ENCODE measurements at regions not wholly inside any gene's neighbourhood (a gene's known extent, or its start where the extent isn't known, plus 50 kb on each side); places are given as distances from the start of the nearest gene placed in this dataset.

DNA sequence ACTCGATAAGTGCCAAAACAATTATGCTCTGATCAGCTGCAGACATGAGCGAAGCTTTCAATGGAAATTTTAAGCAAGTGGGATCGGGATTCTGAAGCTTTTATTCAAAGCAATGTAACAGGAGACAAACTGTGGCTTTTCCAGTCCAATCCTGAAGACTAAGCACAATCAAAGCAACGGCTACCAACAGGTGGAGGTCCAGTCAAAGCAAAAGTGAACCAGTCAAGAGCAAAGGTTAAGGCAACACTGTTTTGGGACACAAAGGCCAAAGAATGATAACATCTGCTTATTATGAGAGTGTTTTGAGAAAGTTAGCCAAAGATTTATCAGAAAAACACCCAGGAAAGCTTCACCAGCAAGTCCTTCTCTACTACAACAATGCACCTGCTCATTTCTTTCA lies 170.1 kb downstream of the SEC16B start:
- BruUV-seq (replicated peaks): no TSS peak
- Histone ChIP-seq H3K27me3 (ENCODE audit: control insufficient read depth, insufficient read depth, low read length) (no peaks in the 10 kb centered on the region), H3K36me3 (ENCODE audit: control insufficient read depth, insufficient read depth, low read length) (no peaks in the 10 kb centered on the region), H3K27ac (ENCODE audit: low read length) (no peak overlapping the region), H3K4me3 (ENCODE audit: low read depth in 2 of 2, low read length in 2 of 2) (no peak overlapping the region), H3K4me1 (ENCODE audit: control insufficient read depth, insufficient read depth, low read length) (no peaks in the 10 kb centered on the region), H3K9me3 (ENCODE audit: control insufficient read depth, insufficient read depth, low read depth, low read length) (no peaks in the 10 kb centered on the region)
- in situ Hi-C loops (cut with HindIII; ENCODE audit: low pct_unique_long_range_greater_than_20kb, low sequenced_read_pairs): no loop called here
- POLR2A ChIA-PET: interaction anchor here (0.7 kb wide), 1 partner anchor 193 kb away, joined by 4 read pairs; no protein-coding TSS in a partner anchor
- intact Hi-C loops (cut with micrococcal nuclease; ENCODE audit: unreplicated experiment): no loop called here
- no peak for ATAC-seq
- DNase-seq (ENCODE audit: low read depth, low spot score): no peak
- CTCF ChIA-PET: no interaction called here
- TF ChIP-seq, protein P1, sequence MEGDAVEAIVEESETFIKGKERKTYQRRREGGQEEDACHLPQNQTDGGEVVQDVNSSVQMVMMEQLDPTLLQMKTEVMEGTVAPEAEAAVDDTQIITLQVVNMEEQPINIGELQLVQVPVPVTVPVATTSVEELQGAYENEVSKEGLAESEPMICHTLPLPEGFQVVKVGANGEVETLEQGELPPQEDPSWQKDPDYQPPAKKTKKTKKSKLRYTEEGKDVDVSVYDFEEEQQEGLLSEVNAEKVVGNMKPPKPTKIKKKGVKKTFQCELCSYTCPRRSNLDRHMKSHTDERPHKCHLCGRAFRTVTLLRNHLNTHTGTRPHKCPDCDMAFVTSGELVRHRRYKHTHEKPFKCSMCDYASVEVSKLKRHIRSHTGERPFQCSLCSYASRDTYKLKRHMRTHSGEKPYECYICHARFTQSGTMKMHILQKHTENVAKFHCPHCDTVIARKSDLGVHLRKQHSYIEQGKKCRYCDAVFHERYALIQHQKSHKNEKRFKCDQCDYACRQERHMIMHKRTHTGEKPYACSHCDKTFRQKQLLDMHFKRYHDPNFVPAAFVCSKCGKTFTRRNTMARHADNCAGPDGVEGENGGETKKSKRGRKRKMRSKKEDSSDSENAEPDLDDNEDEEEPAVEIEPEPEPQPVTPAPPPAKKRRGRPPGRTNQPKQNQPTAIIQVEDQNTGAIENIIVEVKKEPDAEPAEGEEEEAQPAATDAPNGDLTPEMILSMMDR (IDR thresholded peaks at IDR 0.05): no peak
- TF ChIP-seq POLR2AphosphoS5 (IDR thresholded peaks at IDR 0.05; ENCODE audit: low read depth, low read length): no peak
- TF ChIP-seq TCF7L2 (IDR thresholded peaks at IDR 0.05; ENCODE audit: low read depth, low read length): no peak
- TF ChIP-seq SIN3A (IDR thresholded peaks at IDR 0.05; ENCODE audit: borderline replicate concordance, insufficient read depth, low read depth, low read length): no peak
- TF ChIP-seq REST (IDR thresholded peaks at IDR 0.05; ENCODE audit: insufficient read depth in 1 of 2, low read depth in 2 of 2, low read length in 1 of 2): no peak

GRCh38 chr1:177798614-177799013 lies 171.2 kb downstream of the SEC16B start:
- intact Hi-C loops (cut with micrococcal nuclease; ENCODE audit: unreplicated experiment): no loop called here
- no peak overlapping the region for H3K4me3 ChIP-seq (ENCODE audit: low read depth in 2 of 2, low read length in 2 of 2)
- H3K4me1 ChIP-seq (ENCODE audit: control insufficient read depth, insufficient read depth, low read length): no peaks in the 10 kb centered on the region
- H3K36me3 ChIP-seq (ENCODE audit: control insufficient read depth, insufficient read depth, low read length): no peaks in the 10 kb centered on the region
- no TSS peak for BruUV-seq (replicated peaks)
- DNase-seq (ENCODE audit: low read depth, low spot score) (no peak), ATAC-seq (no peak)
- CTCF ChIA-PET: no interaction called here
- in situ Hi-C loops (cut with HindIII; ENCODE audit: low pct_unique_long_range_greater_than_20kb, low sequenced_read_pairs): no loop called here
- no peak overlapping the region for H3K27ac ChIP-seq (ENCODE audit: low read length)
- no peaks in the 10 kb centered on the region for H3K27me3 ChIP-seq (ENCODE audit: control insufficient read depth, insufficient read depth, low read length)
- no peak for TF ChIP-seq REST (IDR thresholded peaks at IDR 0.05; ENCODE audit: insufficient read depth in 1 of 2, low read depth in 2 of 2, low read length in 1 of 2)
- no peak for TF ChIP-seq SIN3A (IDR thresholded peaks at IDR 0.05; ENCODE audit: borderline replicate concordance, insufficient read depth, low read depth, low read length)
- TF ChIP-seq, protein P1 (IDR thresholded peaks at IDR 0.05): no peak
- TF ChIP-seq TCF7L2 (IDR thresholded peaks at IDR 0.05; ENCODE audit: low read depth, low read length): no peak
- no peak for TF ChIP-seq POLR2AphosphoS5 (IDR thresholded peaks at IDR 0.05; ENCODE audit: low read depth, low read length)
- no peaks in the 10 kb centered on the region for H3K9me3 ChIP-seq (ENCODE audit: control insufficient read depth, insufficient read depth, low read depth, low read length)
- POLR2A ChIA-PET: no interaction called here

Measured in Panc1 (cell line).